AG09309 (cell line): ENCODE measurements at regions not wholly inside any gene's neighbourhood (a gene's known extent, or its start where the extent isn't known, plus 50 kb on each side); places are given as distances from the start of the nearest gene placed in this dataset.
"Not testable (repeated sequence)": the region's sequence is repeated elsewhere in the genome, so short reads cannot be mapped to it uniquely, and the experiment has no call there.

Experiments
- DNase-seq: peaks from one replicate; pipeline ENCODE4 v3.0.0-alpha.2; 2010; ENCODE audit warnings: low read depth
- H3K4me3 ChIP-seq: 2 replicates; pipeline ENCODE4 v1.5.1; 2011; ENCODE audit warnings: mild to moderate bottlenecking, low read depth, low read length, moderate library complexity; ENCODE audit not compliant: control insufficient read depth
- TF ChIP-seq, protein P1 (sequence below): IDR thresholded peaks from 2 replicates; pipeline ENCODE4 v1.5.1; 2011; ENCODE audit warnings: mild to moderate bottlenecking, low read depth, low read length, inconsistent platforms; ENCODE audit not compliant: insufficient read depth, control insufficient read depth; ENCODE audit errors: missing control alignments

DNA sequence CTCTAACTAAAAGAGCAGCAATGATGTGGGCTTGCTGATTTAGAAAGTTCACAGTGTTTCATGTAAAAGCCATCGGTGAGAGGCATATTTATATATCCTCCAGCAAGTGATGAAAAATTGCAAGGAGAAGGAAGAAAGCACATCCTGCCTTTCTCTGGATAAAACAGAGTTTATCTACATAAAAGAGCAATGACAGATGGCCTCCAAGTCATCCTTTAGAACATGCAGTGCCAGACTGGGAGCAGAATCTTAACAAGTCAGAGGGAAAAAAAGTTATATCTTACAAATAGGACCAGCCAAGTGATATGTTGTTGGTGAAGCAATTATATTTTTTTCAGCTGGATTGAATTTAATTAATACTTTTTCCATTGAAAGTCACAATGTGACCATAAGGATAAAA lies 253.8 kb upstream of the MGMT start:
- TF ChIP-seq, protein P1, sequence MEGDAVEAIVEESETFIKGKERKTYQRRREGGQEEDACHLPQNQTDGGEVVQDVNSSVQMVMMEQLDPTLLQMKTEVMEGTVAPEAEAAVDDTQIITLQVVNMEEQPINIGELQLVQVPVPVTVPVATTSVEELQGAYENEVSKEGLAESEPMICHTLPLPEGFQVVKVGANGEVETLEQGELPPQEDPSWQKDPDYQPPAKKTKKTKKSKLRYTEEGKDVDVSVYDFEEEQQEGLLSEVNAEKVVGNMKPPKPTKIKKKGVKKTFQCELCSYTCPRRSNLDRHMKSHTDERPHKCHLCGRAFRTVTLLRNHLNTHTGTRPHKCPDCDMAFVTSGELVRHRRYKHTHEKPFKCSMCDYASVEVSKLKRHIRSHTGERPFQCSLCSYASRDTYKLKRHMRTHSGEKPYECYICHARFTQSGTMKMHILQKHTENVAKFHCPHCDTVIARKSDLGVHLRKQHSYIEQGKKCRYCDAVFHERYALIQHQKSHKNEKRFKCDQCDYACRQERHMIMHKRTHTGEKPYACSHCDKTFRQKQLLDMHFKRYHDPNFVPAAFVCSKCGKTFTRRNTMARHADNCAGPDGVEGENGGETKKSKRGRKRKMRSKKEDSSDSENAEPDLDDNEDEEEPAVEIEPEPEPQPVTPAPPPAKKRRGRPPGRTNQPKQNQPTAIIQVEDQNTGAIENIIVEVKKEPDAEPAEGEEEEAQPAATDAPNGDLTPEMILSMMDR, result no peak
- no peak for DNase-seq
- H3K4me3 ChIP-seq, result no peak overlapping the region

DNA sequence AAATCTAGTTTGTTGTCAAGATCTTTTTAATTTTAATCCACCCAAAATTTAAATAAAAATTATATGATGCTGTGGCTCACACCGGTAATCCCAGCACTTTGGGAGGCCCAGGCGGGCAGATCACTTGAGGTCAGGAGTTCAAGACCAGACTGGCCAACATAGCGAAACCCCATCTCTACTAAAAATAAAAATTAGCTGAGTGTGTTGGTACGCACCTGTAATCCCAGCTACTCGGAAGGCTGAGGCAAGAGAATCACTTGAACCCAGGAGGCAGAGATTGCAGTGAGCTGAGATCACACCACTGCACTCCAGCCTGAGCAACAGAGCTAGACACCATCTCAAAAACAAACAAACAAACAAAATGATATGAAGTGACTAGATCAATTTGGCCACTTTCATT lies 253.0 kb upstream of the MGMT start:
- DNase-seq, H3K4me3 ChIP-seq: not testable (repeated sequence)

DNA sequence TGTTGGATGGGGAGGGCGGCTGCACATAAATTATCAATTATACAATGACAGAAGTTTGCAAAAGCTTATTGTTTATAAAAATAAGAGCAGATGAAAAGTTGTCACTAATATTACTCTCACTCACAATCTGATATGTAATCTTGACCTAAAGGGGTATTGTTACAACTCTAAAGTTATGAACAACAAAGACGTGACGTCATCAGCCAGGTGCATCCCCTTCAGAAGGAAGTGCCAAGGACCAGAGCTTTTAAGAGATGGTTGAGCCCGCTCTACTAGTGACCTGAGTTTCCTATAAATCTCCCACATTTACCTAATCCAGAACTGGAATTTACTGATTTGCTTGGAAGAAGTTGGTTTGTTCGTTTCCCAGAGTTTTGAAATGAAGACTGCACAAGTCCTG lies 247.7 kb upstream of the MGMT start:
- TF ChIP-seq, protein P1, result no peak
- no peak for DNase-seq
- H3K4me3 ChIP-seq, result no peak overlapping the region

DNA sequence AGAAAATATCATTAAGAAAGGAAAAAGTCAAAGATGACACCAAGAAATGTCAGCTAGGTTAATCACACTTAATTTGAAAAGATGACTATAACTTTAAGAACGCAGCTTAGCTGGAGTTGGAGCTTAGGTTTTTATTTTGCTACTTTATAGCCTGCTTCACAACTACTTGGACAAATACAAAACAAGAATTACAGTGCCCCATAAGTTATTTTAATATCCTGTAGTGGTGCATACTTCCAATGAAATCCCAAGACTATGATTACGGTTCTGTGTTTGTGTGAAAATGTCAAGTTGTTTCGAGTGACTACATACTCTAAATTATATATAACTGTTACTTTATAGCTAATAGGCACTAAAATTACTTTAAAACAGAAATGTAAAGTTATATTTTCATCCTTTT lies 244.6 kb upstream of the MGMT start:
- DNase-seq, result no peak
- TF ChIP-seq, protein P1, result no peak
- no peak overlapping the region for H3K4me3 ChIP-seq

DNA sequence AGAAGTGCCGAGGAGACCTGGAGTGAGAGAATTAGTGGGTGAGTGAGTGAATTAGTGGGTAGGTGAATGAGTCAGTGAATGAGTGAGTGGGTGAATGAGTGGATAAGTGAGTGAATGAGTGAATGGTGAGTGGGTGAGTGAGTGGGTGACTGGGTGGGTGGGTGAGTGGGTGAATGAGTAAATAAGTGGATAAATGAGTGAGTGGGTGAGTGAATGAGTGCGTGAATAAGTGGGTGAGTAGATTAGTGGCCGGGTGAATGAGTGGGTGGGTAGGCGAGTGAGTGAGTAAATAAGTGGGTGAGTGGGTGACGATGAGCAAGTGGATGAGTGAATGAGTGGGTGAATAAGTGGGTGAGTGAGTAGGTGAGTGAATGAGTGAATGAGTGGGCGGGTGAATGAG lies 243.7 kb upstream of the MGMT start:
- no peak for DNase-seq
- TF ChIP-seq, protein P1, result no peak
- no peak overlapping the region for H3K4me3 ChIP-seq

DNA sequence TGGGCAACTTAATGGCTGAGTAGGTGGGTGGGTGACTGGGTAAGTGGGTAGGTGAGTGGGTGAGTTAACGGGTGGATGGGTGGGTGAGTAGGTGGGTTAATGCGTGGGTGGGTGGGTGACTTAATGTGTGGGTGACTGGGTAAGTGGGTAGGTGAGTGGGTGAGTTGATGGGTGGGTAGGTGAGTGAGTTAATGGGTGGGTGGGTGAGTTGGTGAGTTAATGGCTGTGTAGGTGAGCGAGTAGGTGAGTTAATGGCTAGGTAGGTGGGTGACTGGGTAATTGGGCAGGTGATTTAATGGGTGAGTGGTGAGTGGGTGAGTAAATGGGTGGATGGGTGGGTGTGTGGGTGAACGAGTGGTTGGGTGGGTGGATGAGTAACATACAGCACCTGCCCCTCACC lies 243.0 kb upstream of the MGMT start:
- DNase-seq, result no peak
- no peak overlapping the region for H3K4me3 ChIP-seq
- TF ChIP-seq, protein P1, result no peak

DNA sequence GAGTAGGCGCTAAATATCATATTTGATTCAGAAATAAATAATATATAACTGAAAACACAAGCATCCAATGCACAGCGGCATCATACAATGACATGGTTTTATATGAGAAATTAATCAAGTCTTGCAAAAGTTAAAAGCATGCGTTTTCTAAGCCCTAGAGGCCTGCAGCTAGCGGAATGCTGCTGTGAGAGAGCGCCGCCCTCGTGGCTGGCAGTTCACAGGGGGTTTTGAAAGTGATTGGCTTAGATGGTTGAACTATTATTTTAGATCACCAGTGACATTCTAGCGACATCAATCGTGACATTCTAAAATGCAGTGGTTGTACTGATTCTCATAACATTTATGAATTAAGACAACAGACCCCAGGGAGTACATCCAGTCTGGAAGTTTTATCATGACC lies 235.2 kb upstream of the MGMT start:
- no peak for DNase-seq
- no peak overlapping the region for H3K4me3 ChIP-seq
- TF ChIP-seq, protein P1, result no peak
